ENCODE measurements at regions not wholly inside any gene's neighbourhood (a gene's known extent, or its start where the extent isn't known, plus 50 kb on each side); places are given as distances from the start of the nearest gene placed in this dataset.

DNA sequence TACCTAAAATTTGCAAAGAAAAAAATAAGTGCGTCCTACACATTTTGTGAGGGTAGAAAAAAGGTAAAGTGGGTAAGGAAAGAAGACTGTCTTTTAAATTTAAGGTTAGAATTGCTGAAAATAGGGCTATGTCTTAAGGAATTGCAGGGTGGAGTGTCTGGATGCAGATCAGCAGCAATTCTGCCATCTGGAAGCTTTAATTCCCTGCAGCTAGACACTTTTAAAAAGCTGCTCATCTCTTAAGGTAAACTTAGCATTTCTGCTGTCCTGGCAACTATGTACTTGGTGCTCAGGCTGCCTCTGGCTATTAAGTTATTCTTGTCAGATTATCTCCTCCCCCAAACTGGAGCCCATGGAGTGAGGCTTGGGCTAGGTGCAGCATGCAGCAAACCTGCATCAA is 420.2 kb downstream of the SI start:
- H3K9me3 ChIP-seq, result no peaks in the 10 kb centered on the region
- no peak for DNase-seq
- TF ChIP-seq CTCF (IDR thresholded peaks at IDR 0.05; ENCODE audit: low read depth, low read length), result no peak
- H3K4me1 ChIP-seq, result no peaks in the 10 kb centered on the region
- no peaks in the 10 kb centered on the region for H3K36me3 ChIP-seq
- no peak overlapping the region for H3K4me3 ChIP-seq (ENCODE audit: low read depth, low read length)
- H3K27me3 ChIP-seq, result no peaks in the 10 kb centered on the region

DNA sequence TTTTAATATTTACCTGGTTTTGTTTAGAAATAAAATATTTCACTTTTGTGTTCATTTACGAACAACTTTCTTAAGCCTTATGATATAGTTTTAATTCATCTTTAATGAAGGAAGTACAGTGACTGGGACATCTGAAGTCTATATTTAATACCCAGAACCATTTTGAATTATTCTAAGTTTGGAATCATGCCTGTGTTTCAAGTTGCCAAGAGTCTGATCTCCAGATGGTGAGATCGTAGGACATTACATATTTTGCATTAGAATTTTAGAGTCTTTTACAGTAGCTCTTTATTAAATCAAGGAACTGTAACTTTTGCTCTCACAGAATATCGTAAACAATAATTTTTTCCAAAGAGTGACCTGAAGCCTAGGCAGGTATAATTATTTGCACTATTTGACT is 420.7 kb downstream of the SI start:
- H3K36me3 ChIP-seq, result no peaks in the 10 kb centered on the region
- no peak for TF ChIP-seq CTCF (IDR thresholded peaks at IDR 0.05; ENCODE audit: low read depth, low read length)
- no peak for DNase-seq
- no peaks in the 10 kb centered on the region for H3K9me3 ChIP-seq
- no peak overlapping the region for H3K4me3 ChIP-seq (ENCODE audit: low read depth, low read length)
- no peaks in the 10 kb centered on the region for H3K4me1 ChIP-seq
- H3K27me3 ChIP-seq, result no peaks in the 10 kb centered on the region

- no peaks in the 10 kb centered on the region for H3K27me3 ChIP-seq
- no peaks in the 10 kb centered on the region for H3K4me1 ChIP-seq
- no peaks in the 10 kb centered on the region for H3K9me3 ChIP-seq
- DNase-seq, result no peak
- no peaks in the 10 kb centered on the region for H3K36me3 ChIP-seq
- TF ChIP-seq CTCF (IDR thresholded peaks at IDR 0.05; ENCODE audit: low read depth, low read length), result no peak
- no peak overlapping the region for H3K4me3 ChIP-seq (ENCODE audit: low read depth, low read length)
These were observed 422.8 kb downstream of the SI start for GRCh38 chr3:164655462-164655861.

- H3K4me3 ChIP-seq (ENCODE audit: low read depth, low read length), result no peak overlapping the region
- no peaks in the 10 kb centered on the region for H3K36me3 ChIP-seq
- no peak for TF ChIP-seq CTCF (IDR thresholded peaks at IDR 0.05; ENCODE audit: low read depth, low read length)
- no peaks in the 10 kb centered on the region for H3K27me3 ChIP-seq
- no peaks in the 10 kb centered on the region for H3K4me1 ChIP-seq
- H3K9me3 ChIP-seq, result no peaks in the 10 kb centered on the region
- DNase-seq, result no peak
These were observed 437.2 kb downstream of the SI start for GRCh38 chr3:164641071-164641470.

- no peaks in the 10 kb centered on the region for H3K9me3 ChIP-seq
- no peak for TF ChIP-seq CTCF (IDR thresholded peaks at IDR 0.05; ENCODE audit: low read depth, low read length)
- no peak overlapping the region for H3K4me3 ChIP-seq (ENCODE audit: low read depth, low read length)
- H3K27me3 ChIP-seq, result no peaks in the 10 kb centered on the region
- H3K36me3 ChIP-seq, result no peaks in the 10 kb centered on the region
- no peak for DNase-seq
- H3K4me1 ChIP-seq, result no peaks in the 10 kb centered on the region
These were observed 437.7 kb downstream of the SI start for GRCh38 chr3:164640591-164640990.

DNA sequence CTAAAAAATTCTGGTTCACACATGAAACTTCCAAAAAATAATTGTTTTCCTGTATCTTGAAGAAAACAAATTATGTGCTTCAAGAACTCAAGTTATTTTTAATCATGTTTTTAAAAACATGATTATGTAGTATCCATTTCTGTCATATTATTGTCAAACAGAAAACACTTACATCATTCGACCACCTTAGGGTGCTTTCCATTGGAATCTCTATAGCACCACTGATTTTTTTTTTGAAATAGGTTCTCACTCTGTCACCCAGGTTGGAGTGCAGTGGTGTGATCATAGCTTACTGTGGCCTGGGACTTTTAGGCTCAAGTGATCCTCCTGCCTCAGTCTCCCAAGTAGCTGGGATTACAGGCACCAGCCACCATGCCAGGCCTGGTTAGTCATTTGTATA is 457.3 kb downstream of the SI start:
- H3K4me1 ChIP-seq, result no peaks in the 10 kb centered on the region
- no peak for TF ChIP-seq CTCF (IDR thresholded peaks at IDR 0.05; ENCODE audit: low read depth, low read length)

More for the DNA sequence above, 457.3 kb downstream of the SI start:
- no peak for DNase-seq
- Histone ChIP-seq H3K36me3 (no peaks in the 10 kb centered on the region), H3K4me3 (ENCODE audit: low read depth, low read length) (no peak overlapping the region), H3K9me3 (no peaks in the 10 kb centered on the region), H3K27me3 (no peaks in the 10 kb centered on the region)

Data from BE2C (cell line).